ENCODE measurements at regions not wholly inside any gene's neighbourhood (a gene's known extent, or its start where the extent isn't known, plus 50 kb on each side); places are given as distances from the start of the nearest gene placed in this dataset.
"Not testable (repeated sequence)": the region's sequence is repeated elsewhere in the genome, so short reads cannot be mapped to it uniquely, and the experiment has no call there.

DNA sequence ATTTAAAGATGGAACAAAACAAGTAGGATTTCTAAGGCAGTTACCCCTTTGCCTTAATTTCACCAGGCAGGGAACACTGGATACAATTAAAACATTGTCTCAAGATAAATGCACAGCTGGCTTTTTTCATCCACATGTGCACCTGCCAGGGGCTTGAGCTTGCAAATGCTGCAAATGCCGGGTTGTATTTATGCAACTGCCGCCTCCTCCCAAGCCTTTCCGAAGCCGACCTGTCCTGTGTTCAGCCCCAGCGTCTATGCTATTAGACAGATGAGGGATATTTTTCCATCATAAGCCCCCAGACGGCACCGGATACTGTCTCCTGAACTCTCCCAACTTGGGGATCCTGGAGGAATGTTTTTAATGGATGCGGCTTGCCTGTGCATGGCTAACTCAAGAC is 251.6 kb downstream of the CRLF2 start:
- no peak for DNase-seq (ENCODE audit: extremely low read depth in 1 of 2, low read depth in 1 of 2)

- no peak for DNase-seq (ENCODE audit: extremely low read depth in 1 of 2, low read depth in 1 of 2)
Measured at GRCh38 chrX:959595-959994, 252.9 kb downstream of the CRLF2 start.

GRCh38 chrX:955168-955781 is 257.2 kb downstream of the CRLF2 start:
- DNase-seq (ENCODE audit: extremely low read depth in 1 of 2, low read depth in 1 of 2), result not testable (repeated sequence)

GRCh38 chrX:953879-954482 is 258.5 kb downstream of the CRLF2 start:
- DNase-seq (ENCODE audit: extremely low read depth in 1 of 2, low read depth in 1 of 2), result no peak

DNA sequence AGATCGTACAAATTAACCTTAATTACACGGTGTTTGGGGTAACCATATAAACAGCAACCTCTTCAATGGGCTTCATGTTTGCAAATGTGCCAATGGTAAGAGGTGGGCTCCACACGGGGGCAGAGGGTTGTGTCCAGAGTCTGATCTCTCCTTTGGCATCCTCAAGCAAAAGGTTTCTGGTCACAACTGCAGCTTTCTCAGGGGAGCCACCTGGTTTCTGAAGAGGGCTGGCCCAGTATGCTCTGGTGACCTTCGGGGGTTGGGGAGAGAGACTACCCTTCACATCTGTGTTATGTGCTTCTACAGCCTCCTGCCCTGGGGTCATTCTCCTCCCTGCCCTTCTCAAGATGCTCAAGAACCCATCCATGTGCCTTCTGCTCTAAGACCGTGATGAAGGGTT is 259.6 kb downstream of the CRLF2 start:
- no peak for DNase-seq (ENCODE audit: extremely low read depth in 1 of 2, low read depth in 1 of 2)

DNA sequence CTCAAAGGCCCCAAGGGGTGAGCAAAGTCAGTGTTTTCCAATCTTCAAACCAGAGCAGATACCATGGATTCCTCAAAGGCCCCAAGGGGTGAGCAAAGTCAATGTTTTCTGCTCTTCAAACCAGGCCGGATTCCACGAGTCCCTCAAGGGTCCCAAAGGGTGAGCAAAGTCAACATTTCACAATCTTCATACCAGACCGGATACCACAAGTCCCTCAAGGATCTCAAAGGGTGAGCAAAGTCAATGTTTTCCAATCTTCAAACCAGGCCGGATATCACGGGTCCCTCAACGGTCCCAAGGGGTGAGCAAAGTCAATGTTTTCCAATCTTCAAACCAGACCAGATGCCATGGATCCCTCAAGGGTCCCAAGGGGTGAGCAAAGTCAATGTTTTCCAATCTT is 265.2 kb downstream of the CRLF2 start:
- DNase-seq (ENCODE audit: extremely low read depth in 1 of 2, low read depth in 1 of 2), result not testable (repeated sequence)

DNA sequence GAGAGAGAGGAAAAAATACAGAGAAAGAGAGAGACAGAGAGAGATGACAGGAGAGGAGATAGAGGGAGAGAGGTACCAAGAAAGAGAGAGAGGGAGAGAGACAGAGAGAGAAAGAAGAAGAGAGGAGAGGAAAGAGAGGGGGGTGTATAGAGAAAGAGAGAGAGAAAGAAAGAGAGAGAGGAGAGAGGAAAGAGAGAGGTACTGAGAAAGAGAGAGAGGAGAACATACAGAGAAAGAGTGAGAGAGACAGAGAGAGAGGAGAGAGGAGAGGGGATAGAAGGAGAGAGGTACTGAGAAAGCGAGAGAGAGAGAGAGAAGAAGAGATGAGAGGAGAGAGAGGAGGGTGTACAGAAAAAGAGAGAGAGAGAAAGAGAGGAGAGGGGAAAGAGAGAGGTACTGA is 269.4 kb downstream of the CRLF2 start:
- no peak for DNase-seq (ENCODE audit: extremely low read depth in 1 of 2, low read depth in 1 of 2)

DNA sequence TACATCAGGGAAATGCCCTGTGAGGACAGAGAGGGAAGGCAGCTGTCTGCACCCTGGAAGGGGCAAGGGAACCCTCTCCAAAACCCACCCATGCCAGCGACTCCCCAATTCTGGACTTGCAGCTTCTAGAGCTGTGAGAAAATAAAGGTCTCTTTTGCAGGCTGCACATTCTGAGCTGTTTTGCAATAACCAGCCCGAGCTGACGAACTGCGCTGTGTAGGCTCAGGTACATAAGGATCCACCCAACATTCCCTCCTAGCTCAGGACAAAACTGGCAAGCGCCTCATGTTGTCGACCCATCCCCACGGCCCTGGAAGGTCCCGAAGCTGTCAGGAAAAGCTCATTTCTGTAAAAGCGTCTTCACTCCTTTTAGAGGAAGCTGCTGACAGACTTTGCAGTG is 271.8 kb downstream of the CRLF2 start:
- DNase-seq (ENCODE audit: extremely low read depth in 1 of 2, low read depth in 1 of 2), result no peak

DNA sequence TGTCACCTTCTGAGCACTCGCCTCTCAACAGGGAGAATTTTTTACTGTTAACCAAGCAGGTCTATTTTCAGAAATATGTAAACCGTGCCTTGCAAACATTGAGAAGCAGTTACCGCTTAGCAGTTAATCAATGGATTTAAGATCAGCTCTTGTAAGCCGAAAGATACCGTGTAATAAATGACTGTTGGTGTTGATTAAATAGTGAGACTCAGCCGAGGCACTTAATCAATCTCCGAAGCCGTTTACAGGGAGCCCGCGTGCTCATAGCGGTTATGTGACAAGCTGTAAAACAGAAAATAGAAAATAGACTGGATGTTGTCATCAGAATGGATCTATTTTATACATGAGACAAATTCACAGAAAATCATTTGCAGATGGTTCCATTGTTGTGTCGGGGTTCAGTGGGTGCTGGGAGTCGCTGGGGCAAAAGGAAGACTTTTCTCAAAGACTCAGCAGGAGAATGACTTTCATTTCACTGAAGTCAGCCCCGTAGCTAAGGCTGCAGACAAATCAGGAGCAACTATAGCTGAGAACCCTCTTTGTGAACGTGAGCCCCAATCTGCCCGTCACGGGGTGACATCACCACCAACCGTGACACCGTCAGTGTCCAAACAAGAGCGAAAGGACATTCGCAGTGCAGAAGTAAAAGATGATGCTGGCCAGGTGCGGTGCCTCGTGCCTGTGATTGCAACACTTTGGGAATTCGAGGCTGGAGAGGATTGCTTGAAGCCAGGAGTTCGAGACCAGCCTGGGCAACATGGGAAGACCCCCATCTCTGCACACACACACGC is 275.3 kb downstream of the CRLF2 start:
- no peak for DNase-seq (ENCODE audit: extremely low read depth in 1 of 2, low read depth in 1 of 2)

GRCh38 chrX:933611-934010 is 278.8 kb downstream of the CRLF2 start:
- DNase-seq (ENCODE audit: extremely low read depth in 1 of 2, low read depth in 1 of 2), result no peak

DNA sequence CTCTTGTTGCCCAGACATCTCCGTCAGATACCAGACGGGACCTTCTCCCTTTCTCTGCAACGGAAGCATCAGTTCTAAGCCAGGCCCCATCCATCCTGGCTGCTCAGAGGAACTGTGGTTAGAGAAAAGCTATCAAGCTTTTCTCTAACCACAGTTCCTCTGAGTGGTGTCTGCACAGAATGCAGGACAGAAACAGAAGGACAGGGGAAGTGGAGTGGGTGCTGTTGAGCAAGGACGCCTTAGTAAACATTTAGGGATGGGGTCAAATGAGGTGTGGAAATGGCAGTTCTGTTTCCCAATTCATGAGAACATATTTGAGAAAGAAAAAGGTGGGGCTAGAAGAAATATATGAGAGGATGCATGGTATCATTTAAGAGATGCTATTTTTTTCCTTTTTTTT is 283.8 kb downstream of the CRLF2 start:
- no peak for DNase-seq (ENCODE audit: extremely low read depth in 1 of 2, low read depth in 1 of 2)

DNA sequence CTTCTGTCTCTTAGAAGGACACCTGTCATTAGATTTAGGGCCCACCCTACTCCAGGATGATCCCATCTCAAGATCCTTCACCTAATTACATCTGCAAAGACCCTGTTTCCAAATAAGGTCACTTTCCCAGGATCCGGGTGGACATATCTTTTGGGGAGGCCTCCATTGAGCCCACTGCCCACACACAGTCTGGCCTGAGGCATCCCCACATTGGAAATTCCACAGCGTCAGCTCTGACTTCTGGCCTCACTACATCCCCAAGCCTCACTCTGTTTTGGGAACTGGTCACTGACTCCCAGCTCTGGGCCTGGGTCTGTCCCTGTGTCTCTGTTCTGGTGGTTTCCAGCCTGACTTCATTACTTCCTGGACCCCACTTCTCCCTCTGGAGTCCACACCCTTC is 285.5 kb downstream of the CRLF2 start:
- DNase-seq (ENCODE audit: extremely low read depth in 1 of 2, low read depth in 1 of 2), result no peak

DNA sequence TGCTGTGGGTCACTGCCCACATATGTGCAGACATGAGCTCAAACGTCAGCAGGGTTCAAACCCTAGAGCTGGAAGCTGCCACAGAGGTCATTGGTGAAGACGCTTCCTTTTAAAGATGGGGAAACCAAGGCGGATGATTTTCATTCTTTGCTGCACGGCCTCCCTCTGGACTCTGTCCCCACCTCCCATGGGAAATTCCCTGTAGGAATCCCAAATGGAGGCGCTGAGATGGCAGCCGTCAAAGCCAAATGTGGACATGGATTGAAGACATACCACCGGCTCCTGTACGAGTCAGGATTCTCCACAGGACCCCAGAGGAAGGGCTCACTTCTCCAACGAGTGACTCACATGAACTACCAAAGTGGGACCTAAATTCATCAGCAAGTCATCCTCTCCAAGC is 286.4 kb downstream of the CRLF2 start:
- DNase-seq (ENCODE audit: extremely low read depth in 1 of 2, low read depth in 1 of 2), result no peak

- no peak for DNase-seq (ENCODE audit: extremely low read depth in 1 of 2, low read depth in 1 of 2)
Measured at GRCh38 chrX:925652-926061, 286.8 kb downstream of the CRLF2 start.

DNA sequence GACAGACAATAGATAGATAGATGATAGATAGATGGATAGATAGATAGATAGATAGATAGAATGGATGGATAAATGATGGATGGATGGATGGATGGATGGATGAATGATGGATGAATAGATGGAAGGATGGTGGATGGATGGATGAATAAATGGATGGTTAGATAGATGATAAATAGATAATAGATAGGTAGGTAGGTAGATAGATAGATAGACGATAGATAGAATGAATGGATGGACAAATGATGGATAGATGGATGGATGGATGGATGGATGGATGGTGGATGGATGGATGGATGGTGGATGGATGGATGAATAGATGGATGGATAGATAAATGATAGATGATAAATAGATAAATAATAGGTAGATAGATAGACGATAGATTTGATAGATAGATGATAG is 287.4 kb downstream of the CRLF2 start:
- DNase-seq (ENCODE audit: extremely low read depth in 1 of 2, low read depth in 1 of 2), result no peak

DNA sequence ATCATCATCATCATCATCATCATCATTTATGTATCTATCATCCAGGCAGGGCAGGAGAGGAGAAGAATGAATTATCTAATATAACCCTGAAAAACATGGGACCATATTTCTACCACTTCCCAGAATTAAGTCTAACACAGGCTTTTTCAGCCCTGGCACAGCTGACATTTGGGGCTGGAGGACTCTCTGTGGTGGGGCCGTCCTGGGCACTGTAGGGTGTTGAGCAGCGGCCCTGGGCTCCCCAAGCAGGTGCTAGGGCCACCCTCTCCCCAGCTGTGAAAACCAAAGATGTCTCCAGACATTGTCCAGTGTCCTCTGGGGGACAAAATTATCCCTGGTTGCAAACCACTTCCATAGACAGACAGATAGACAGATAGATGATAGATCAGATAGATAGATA is 288.4 kb downstream of the CRLF2 start:
- DNase-seq (ENCODE audit: extremely low read depth in 1 of 2, low read depth in 1 of 2), result no peak

DNA sequence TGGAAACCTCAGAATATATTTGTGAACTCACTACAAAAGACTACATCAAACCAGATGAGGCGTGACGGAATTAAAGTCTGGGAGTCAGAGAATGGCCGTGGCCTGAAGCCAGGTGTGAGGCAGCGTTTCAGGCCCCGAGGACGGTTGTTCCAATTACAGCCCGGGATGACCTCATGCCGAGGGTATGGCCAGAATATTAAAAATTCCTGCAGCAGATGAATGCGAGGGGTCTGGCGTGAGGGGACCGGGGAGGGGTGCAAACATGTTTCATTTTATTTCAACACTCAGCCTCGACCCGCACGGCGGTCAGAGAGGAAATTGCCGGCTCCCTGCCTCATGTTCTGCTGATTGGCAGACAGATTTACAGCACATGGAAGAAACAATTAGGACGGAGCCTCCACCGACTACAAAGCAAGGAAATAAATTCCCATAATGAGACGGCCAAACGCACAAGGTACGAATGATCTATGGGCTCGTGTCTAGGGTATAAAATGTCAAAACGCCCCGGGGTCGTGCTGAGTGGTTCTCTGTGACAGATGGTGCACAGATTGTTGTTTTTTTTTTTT is 289.7 kb downstream of the SHOX start:
- no peak for DNase-seq (ENCODE audit: extremely low read depth in 1 of 2, low read depth in 1 of 2)

DNA sequence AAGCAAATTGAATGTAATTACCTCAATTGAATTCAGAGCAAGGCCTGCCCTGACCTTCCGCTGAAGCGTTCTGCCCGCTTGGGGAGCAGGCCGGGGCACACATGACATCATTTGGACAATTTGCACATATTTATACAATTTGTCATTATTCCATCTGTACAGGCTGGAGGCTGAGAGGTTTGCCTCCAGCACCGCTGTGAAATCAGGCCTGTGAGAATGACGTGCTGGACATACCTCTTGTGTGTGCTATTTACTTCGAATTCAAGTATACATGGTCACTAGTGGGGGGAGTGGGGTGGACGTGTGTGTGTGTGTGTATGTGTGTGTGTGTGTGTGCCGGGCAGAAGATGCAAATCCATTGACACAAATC is 285.6 kb downstream of the SHOX start:
- DNase-seq (ENCODE audit: extremely low read depth in 1 of 2, low read depth in 1 of 2), result no peak

GRCh38 chrX:915427-916229 is 285.0 kb downstream of the SHOX start:
- no peak for DNase-seq (ENCODE audit: extremely low read depth in 1 of 2, low read depth in 1 of 2)

DNA sequence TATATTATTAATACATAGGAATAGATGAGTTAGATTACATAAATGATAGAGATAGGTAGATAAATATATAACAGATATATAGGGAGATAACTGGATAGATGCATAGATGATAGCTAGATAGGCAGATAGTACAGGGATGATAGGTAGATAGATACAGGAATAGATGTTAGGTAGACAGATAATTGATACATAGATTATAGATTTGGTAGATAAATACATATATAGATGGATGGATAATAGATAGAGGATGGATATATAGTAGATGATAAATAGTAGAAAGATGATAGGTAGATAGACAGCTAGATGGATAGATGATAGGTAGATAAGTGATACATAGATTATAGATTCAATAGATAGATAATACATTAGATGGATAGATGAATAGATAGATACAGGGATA is 283.6 kb downstream of the SHOX start:
- DNase-seq (ENCODE audit: extremely low read depth in 1 of 2, low read depth in 1 of 2), result no peak

DNA sequence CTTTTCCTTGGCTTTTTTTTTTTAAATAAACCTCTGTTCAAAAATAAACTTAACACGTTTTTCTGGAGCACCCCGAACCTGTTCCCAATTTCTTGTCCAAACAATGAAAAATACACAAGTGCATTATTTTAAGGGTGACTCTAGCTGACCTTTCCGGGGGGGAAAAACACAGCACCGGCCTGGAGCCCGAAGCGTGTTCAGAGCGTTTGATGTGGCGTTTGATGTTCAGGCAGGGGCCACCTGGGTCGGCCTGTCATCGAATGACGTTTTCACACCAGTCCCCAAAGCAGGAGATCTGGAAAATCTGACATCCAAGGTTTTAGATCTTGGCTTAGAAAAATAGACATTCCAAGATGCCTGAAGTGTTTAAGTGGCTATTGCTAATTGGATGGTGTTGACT is 282.1 kb downstream of the SHOX start:
- no peak for DNase-seq (ENCODE audit: extremely low read depth in 1 of 2, low read depth in 1 of 2)

All from stimulated activated CD8-positive, alpha-beta memory T cell treated with anti-CD3 and anti-CD28 coated beads, Interleukin-7, amount 100 ng/mL, for 48 hours (primary cell).